Endothelial cell of umbilical vein (primary cell): ENCODE measurements at regions not wholly inside any gene's neighbourhood (a gene's known extent, or its start where the extent isn't known, plus 50 kb on each side); places are given as distances from the start of the nearest gene placed in this dataset.

Source experiments
- BruUV-seq: library from RNA; stranded (reverse); fragments of 400-500 nt; replicated peaks from 2 replicates; lab custom pipeline; 2021; lab: Mats Ljungman, UMichigan
- CTCF ChIA-PET: fragments of 300-600, 350-600 bp; sonication (Branson Sonifier 250); formaldehyde crosslinking; loops from one replicate; lab custom pipeline; 2021; ENCODE audit warnings: antibody characterized with exemption, inconsistent platforms; lab: Charles Lee
- POLR2A ChIA-PET: fragments of 300-600, 350-600 bp; sonication (Branson Sonifier 250); formaldehyde crosslinking; loops from one replicate; lab custom pipeline; 2021; ENCODE audit warnings: antibody characterized with exemption, inconsistent platforms; lab: Charles Lee
- DNase-seq: peaks from one replicate; pipeline ENCODE4 v3.0.0-alpha.2; 2011; ENCODE audit warnings: low read depth, low spot score
- FAIRE-seq: peaks from 2 replicates; lab custom pipeline; 2011; peaks lifted over from hg19 to GRCh38; lab: Jason Lieb, UNC
- H2AFZ ChIP-seq: 2 replicates; pipeline ENCODE4 v1.6.0; 2012; ENCODE audit warnings: low read depth, low read length, control low read depth, inconsistent platforms
- H3K27ac ChIP-seq: 2 replicates; pipeline ENCODE4 v1.5.1; 2011; ENCODE audit warnings: low read depth, mild to moderate bottlenecking, control low read depth, low read length, moderate library complexity; ENCODE audit not compliant: insufficient read depth
- H3K27me3 ChIP-seq, 2 experiments: 2 replicates each; pipeline versions ENCODE4 v1.6.0 to v1.6.1; 2011; ENCODE audit warnings: low read length in 2 of 2, mixed read lengths in 1 of 2; ENCODE audit not compliant: control insufficient read depth in 2 of 2, insufficient read depth in 2 of 2
- H3K36me3 ChIP-seq, 2 experiments: 2 replicates in 1 of 2; 3 replicates in 1 of 2; pipeline ENCODE4 v1.5.1; 2011; ENCODE audit warnings: low read length in 2 of 2, mild to moderate bottlenecking in 1 of 2, moderate library complexity in 1 of 2; ENCODE audit not compliant: control insufficient read depth in 2 of 2, insufficient read depth in 2 of 2; ENCODE audit errors: extremely low read depth in 1 of 2
- H3K4me1 ChIP-seq: 3 replicates; pipeline ENCODE4 v1.5.1; 2011; ENCODE audit warnings: mild to moderate bottlenecking, low read length; ENCODE audit not compliant: control insufficient read depth, insufficient read depth; ENCODE audit errors: extremely low read depth
- H3K4me2 ChIP-seq: 2 replicates; pipeline ENCODE4 v1.6.1; 2011; ENCODE audit warnings: low read length, control low read depth, mixed read lengths; ENCODE audit not compliant: insufficient read depth
- H3K4me3 ChIP-seq, 3 experiments: fragments of 200-600 bp in 1 of 3; sonication (generic), shearing (Covaris generic) in 1 of 3; replicated peaks in 1 of 3; 2 replicates each; pipeline ENCODE4 v1.5.1; 2011 to 2016; ENCODE audit warnings: control low read depth in 3 of 3, low read length in 3 of 3, mild to moderate bottlenecking in 2 of 3, inconsistent platforms in 1 of 3, low read depth in 1 of 3, moderate library complexity in 1 of 3; ENCODE audit not compliant: insufficient read depth in 1 of 3
- H3K79me2 ChIP-seq: 2 replicates; pipeline ENCODE4 v1.6.0; 2012; ENCODE audit warnings: low read length, inconsistent platforms; ENCODE audit not compliant: control insufficient read depth, insufficient read depth
- H3K9ac ChIP-seq: replicated peaks from 2 replicates; pipeline ENCODE3; 2011; ENCODE audit warnings: low read length, control low read depth; ENCODE audit not compliant: insufficient read depth; ENCODE audit errors: extremely low read depth
- H3K9me1 ChIP-seq: replicated peaks from 3 replicates; pipeline ENCODE4 v1.6.0; 2011; ENCODE audit warnings: mild to moderate bottlenecking, low read length; ENCODE audit not compliant: control insufficient read depth, insufficient read depth; ENCODE audit errors: extremely low read depth
- H3K9me3 ChIP-seq: replicated peaks from 2 replicates; pipeline ENCODE4 v1.5.1; 2012; ENCODE audit warnings: low read length, inconsistent platforms; ENCODE audit not compliant: control insufficient read depth, insufficient read depth
- H4K20me1 ChIP-seq: replicated peaks from 2 replicates; pipeline ENCODE3; 2011; ENCODE audit warnings: mild to moderate bottlenecking, low read length; ENCODE audit not compliant: control insufficient read depth, insufficient read depth; ENCODE audit errors: extremely low read depth
- EZH2 ChIP-seq: IDR thresholded peaks from 2 replicates; pipeline ENCODE4 v1.6.1; 2012; ENCODE audit warnings: borderline replicate concordance, low read depth, mild to moderate bottlenecking, moderate library complexity, low read length, inconsistent platforms; ENCODE audit not compliant: severe bottlenecking
- FOS ChIP-seq: IDR thresholded peaks from 2 replicates; pipeline ENCODE4 v1.6.1; 2011; ENCODE audit warnings: mild to moderate bottlenecking, low read length, moderate library complexity, borderline replicate concordance; ENCODE audit not compliant: insufficient read depth
- GATA2 ChIP-seq: IDR thresholded peaks from 2 replicates; pipeline ENCODE4 v1.7.0; 2011; ENCODE audit warnings: low read depth, mild to moderate bottlenecking, moderate library complexity, mixed read lengths, low read length; ENCODE audit not compliant: insufficient read length, insufficient read depth
- JUN ChIP-seq: IDR thresholded peaks from 2 replicates; pipeline ENCODE4 v1.6.1; 2011; ENCODE audit warnings: borderline replicate concordance, low read depth; ENCODE audit not compliant: insufficient read length, insufficient read depth
- MYC ChIP-seq: IDR thresholded peaks from one replicate; pipeline ENCODE4 v1.6.1; 2011; ENCODE audit warnings: mild to moderate bottlenecking, low read depth, low read length
- POLR2A ChIP-seq: IDR thresholded peaks from 2 replicates; pipeline ENCODE4 v1.6.1; 2012; ENCODE audit warnings: low read depth, mild to moderate bottlenecking, control low read depth, low read length
- POLR2AphosphoS5 ChIP-seq: IDR thresholded peaks from 2 replicates; pipeline ENCODE4 v1.6.1; 2012; ENCODE audit warnings: low read depth, mild to moderate bottlenecking, control low read depth, low read length, moderate library complexity; ENCODE audit not compliant: insufficient read depth
- dilution Hi-C: fragments of 300-500 bp; cut with MboI; formaldehyde crosslinking; loops from one replicate; pipeline ENCODE4 v1.15.0; 2019; ENCODE audit warnings: low sequenced_read_pairs; ENCODE audit not compliant: extremely low pct_ligation_motif_present
- intact Hi-C: fragments of 100-400 bp; cut with micrococcal nuclease; formaldehyde crosslinking; loops from one replicate; pipeline ENCODE4 v1.10.0; 2022
- TF ChIP-seq, protein P1 (sequence below), 2 donors: IDR thresholded peaks; 1 replicate in 1 of 2; 2 replicates in 1 of 2; pipeline ENCODE4 v1.5.1; 2011; ENCODE audit warnings: low read length in 2 of 2, mild to moderate bottlenecking in 2 of 2, moderate library complexity in 2 of 2, control low read depth in 1 of 2, inconsistent platforms in 1 of 2, low read depth in 1 of 2; ENCODE audit not compliant: insufficient read depth in 1 of 2; ENCODE audit errors: extremely low read depth in 1 of 2
- TF ChIP-seq, protein P2 (sequence below): IDR thresholded peaks from 2 replicates; pipeline ENCODE4 v1.6.1; 2011; ENCODE audit not compliant: insufficient read depth, insufficient read length

DNA sequence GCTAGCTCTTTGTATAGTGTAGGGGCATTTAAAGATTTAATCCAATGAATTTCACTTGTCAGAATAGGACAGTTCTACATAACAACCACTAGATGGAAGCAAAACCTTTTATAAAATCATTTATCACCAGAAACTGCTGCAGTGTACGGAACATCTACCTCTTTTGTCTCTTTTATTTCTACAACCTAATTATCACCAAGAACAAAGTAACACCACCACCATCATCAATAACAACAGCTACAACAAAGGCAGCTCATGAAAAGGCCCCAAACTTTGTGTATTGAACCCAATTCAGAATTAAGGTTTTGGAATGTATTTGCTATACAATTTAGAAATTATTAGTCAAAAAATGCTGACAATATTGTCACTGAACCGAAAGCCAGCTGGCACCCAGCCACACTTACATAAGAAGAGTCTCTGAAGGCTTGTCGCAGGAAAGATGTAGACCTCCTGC, 260.9 kb upstream of the RPS6KA3 start:
- no TSS peak for BruUV-seq
- intact Hi-C loops: loop anchor here (1.0 to 5.0 kb wide), 2 partner anchors 274 to 1450 kb away; no protein-coding TSS in a partner anchor
- dilution Hi-C loops: no loop called here
- Histone ChIP-seq H3K4me1 (peaks cover 8% of the 10 kb centered on the region), H4K20me1 (no peaks in the 10 kb centered on the region), H3K27me3 (peaks cover 11 to 14% of the 10 kb centered on the region in 2 experiments), H3K27ac (no peak overlapping the region), H3K4me2 (peak overlapping the region; percentile 42), H3K9ac (no peak overlapping the region), H3K4me3 (no peak overlapping the region), H2AFZ (no peak overlapping the region), H3K36me3 (no peaks in the 10 kb centered on the region), H3K79me2 (no peaks in the 10 kb centered on the region), H3K9me1 (no peaks in the 10 kb centered on the region), H3K9me3 (no peaks in the 10 kb centered on the region)
- DNase-seq: peak; percentile 28
- ChIA-PET CTCF (interaction anchor here (0.5 to 3.0 kb wide), 17 partner anchors 11 to 1458 kb away, joined by 3 to 24 read pairs (median 4); no protein-coding TSS in a partner anchor), POLR2A (no interaction called here)
- TF ChIP-seq, protein P1, sequence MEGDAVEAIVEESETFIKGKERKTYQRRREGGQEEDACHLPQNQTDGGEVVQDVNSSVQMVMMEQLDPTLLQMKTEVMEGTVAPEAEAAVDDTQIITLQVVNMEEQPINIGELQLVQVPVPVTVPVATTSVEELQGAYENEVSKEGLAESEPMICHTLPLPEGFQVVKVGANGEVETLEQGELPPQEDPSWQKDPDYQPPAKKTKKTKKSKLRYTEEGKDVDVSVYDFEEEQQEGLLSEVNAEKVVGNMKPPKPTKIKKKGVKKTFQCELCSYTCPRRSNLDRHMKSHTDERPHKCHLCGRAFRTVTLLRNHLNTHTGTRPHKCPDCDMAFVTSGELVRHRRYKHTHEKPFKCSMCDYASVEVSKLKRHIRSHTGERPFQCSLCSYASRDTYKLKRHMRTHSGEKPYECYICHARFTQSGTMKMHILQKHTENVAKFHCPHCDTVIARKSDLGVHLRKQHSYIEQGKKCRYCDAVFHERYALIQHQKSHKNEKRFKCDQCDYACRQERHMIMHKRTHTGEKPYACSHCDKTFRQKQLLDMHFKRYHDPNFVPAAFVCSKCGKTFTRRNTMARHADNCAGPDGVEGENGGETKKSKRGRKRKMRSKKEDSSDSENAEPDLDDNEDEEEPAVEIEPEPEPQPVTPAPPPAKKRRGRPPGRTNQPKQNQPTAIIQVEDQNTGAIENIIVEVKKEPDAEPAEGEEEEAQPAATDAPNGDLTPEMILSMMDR (IDR thresholded peaks at IDR 0.05; ENCODE audit: extremely low read depth in 1 of 2, insufficient read depth in 1 of 2, low read depth in 1 of 2, low read length in 2 of 2): peak; percentile 10 to 19
- no peak for TF ChIP-seq GATA2
- FAIRE-seq: peak; percentile 52

DNA sequence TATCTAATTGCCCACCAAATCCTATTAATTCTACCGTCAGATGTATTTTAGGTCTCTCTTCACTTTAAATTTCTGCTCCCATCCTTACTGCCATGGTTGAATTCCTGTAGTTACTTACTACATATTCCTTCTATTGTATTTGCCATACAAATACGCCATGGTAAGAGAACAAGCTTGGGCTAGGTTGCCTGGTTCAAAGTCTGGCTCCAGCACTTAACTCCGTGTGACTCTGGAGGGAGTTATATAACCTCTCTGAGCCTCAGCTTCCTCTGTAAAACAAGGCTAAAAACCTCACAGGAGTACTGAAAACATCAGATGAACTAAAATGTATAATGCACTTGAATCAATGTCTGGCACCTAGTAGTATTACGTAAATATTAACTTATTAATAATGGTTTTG, 260.3 kb upstream of the RPS6KA3 start:
- POLR2A ChIA-PET: no interaction called here
- intact Hi-C loops: loop anchor here (1.0 to 5.0 kb wide), 2 partner anchors 274 to 1450 kb away; no protein-coding TSS in a partner anchor
- dilution Hi-C loops: no loop called here

More for the DNA sequence above, 260.3 kb upstream of the RPS6KA3 start:
- Histone ChIP-seq H3K27ac (no peak overlapping the region), H3K27me3 (peaks cover 9 to 14% of the 10 kb centered on the region in 2 experiments), H3K4me2 (no peak overlapping the region), H3K4me1 (peaks cover 8% of the 10 kb centered on the region), H3K9me3 (no peaks in the 10 kb centered on the region), H3K9me1 (no peaks in the 10 kb centered on the region), H3K4me3 (no peak overlapping the region), H2AFZ (no peak overlapping the region), H3K36me3 (no peaks in the 10 kb centered on the region), H3K9ac (no peak overlapping the region), H4K20me1 (no peaks in the 10 kb centered on the region), H3K79me2 (no peaks in the 10 kb centered on the region)
- CTCF ChIA-PET: interaction anchor here (0.5 to 3.0 kb wide), 17 partner anchors 11 to 1459 kb away, joined by 3 to 24 read pairs (median 4); no protein-coding TSS in a partner anchor
- DNase-seq (no peak), FAIRE-seq (no peak)
- BruUV-seq: no TSS peak
- TF ChIP-seq POLR2AphosphoS5 (no peak), MYC (no peak), EZH2 (no peak), GATA2 (no peak), JUN (no peak), POLR2A (no peak), FOS (no peak)
- TF ChIP-seq, protein P2, sequence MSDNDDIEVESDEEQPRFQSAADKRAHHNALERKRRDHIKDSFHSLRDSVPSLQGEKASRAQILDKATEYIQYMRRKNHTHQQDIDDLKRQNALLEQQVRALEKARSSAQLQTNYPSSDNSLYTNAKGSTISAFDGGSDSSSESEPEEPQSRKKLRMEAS: no peak
- TF ChIP-seq, protein P1 (IDR thresholded peaks at IDR 0.05; ENCODE audit: extremely low read depth in 1 of 2, insufficient read depth in 1 of 2, low read depth in 1 of 2, low read length in 2 of 2): no peak
